ENCODE measurements at regions not wholly inside any gene's neighbourhood (a gene's known extent, or its start where the extent isn't known, plus 50 kb on each side); places are given as distances from the start of the nearest gene placed in this dataset.

- in situ Hi-C loops (cut with HindIII; ENCODE audit: extremely low pct_ligation_motif_present, low pct_unique_long_range_greater_than_20kb): no loop called here
- Histone ChIP-seq H3K27ac (ENCODE audit: extremely low read length, insufficient read depth, low read length) (no peak overlapping the region), H3K9me3 (ENCODE audit: low read length) (no peaks in the 10 kb centered on the region), H3K36me3 (replicated peaks in 1 of 2; ENCODE audit: control insufficient read depth in 1 of 2, insufficient read depth in 2 of 2, low read length in 2 of 2) (no peaks in the 10 kb centered on the region), H3K4me3 (replicated peaks in 1 of 3; ENCODE audit: insufficient read depth in 1 of 3, low read depth in 2 of 3, low read length in 3 of 3) (no peak overlapping the region), H3K4me1 (ENCODE audit: insufficient read depth, low read length) (no peaks in the 10 kb centered on the region), H3K9ac (ENCODE audit: insufficient read depth, low read depth, low read length) (no peak overlapping the region), H4K20me1 (ENCODE audit: insufficient read depth, low read length) (no peaks in the 10 kb centered on the region), H3K79me2 (ENCODE audit: insufficient read depth, low read length) (no peaks in the 10 kb centered on the region), H3K4me2 (ENCODE audit: low read depth, low read length) (no peak overlapping the region), H3K27me3 (ENCODE audit: control insufficient read depth in 1 of 2, insufficient read depth in 2 of 2, low read length in 2 of 2) (no peaks in the 10 kb centered on the region), H2AFZ (ENCODE audit: low read length) (no peak overlapping the region)
- DNase-seq (ENCODE audit: low spot score): no peak
- no peak for ATAC-seq
- ChIA-PET CTCF (ENCODE audit: low intra/inter-chr PET ratio, low total read pairs) (no interaction called here), POLR2A (no interaction called here)
- 91% methylated on average over 11 of the region's 11 CpGs for WGBS (ENCODE audit: low lambda C conversion rate)
- no peak for FAIRE-seq
- intact Hi-C loops (cut with micrococcal nuclease; ENCODE audit: unreplicated experiment): no loop called here
- no TSS peak for BruUV-seq (replicated peaks)
- TF ChIP-seq, protein P1, sequence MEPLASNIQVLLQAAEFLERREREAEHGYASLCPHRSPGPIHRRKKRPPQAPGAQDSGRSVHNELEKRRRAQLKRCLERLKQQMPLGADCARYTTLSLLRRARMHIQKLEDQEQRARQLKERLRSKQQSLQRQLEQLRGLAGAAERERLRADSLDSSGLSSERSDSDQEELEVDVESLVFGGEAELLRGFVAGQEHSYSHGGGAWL (CRISPR knock-in tag; IDR thresholded peaks at IDR 0.05): no peak
- TF ChIP-seq NR2F2 (IDR thresholded peaks at IDR 0.05; ENCODE audit: borderline replicate concordance, low read depth): no peak
- TF ChIP-seq, protein P2, sequence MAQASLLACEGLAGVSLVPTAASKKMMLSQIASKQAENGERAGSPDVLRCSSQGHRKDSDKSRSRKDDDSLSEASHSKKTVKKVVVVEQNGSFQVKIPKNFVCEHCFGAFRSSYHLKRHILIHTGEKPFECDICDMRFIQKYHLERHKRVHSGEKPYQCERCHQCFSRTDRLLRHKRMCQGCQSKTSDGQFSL (CRISPR knock-in tag; IDR thresholded peaks at IDR 0.05): no peak
- no peak for TF ChIP-seq ZBTB44 (CRISPR knock-in tag; IDR thresholded peaks at IDR 0.05)
- TF ChIP-seq, protein P3, sequence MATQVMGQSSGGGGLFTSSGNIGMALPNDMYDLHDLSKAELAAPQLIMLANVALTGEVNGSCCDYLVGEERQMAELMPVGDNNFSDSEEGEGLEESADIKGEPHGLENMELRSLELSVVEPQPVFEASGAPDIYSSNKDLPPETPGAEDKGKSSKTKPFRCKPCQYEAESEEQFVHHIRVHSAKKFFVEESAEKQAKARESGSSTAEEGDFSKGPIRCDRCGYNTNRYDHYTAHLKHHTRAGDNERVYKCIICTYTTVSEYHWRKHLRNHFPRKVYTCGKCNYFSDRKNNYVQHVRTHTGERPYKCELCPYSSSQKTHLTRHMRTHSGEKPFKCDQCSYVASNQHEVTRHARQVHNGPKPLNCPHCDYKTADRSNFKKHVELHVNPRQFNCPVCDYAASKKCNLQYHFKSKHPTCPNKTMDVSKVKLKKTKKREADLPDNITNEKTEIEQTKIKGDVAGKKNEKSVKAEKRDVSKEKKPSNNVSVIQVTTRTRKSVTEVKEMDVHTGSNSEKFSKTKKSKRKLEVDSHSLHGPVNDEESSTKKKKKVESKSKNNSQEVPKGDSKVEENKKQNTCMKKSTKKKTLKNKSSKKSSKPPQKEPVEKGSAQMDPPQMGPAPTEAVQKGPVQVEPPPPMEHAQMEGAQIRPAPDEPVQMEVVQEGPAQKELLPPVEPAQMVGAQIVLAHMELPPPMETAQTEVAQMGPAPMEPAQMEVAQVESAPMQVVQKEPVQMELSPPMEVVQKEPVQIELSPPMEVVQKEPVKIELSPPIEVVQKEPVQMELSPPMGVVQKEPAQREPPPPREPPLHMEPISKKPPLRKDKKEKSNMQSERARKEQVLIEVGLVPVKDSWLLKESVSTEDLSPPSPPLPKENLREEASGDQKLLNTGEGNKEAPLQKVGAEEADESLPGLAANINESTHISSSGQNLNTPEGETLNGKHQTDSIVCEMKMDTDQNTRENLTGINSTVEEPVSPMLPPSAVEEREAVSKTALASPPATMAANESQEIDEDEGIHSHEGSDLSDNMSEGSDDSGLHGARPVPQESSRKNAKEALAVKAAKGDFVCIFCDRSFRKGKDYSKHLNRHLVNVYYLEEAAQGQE (IDR thresholded peaks at IDR 0.05; ENCODE audit: borderline replicate concordance in 1 of 2, low read depth in 1 of 2, low read length in 2 of 2): no peak
- no peak for TF ChIP-seq ZNF629 (CRISPR knock-in tag; conservative IDR thresholded peaks at IDR 0.05)
- TF ChIP-seq, protein P4, sequence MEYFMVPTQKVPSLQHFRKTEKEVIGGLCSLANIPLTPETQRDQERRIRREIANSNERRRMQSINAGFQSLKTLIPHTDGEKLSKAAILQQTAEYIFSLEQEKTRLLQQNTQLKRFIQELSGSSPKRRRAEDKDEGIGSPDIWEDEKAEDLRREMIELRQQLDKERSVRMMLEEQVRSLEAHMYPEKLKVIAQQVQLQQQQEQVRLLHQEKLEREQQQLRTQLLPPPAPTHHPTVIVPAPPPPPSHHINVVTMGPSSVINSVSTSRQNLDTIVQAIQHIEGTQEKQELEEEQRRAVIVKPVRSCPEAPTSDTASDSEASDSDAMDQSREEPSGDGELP (IDR thresholded peaks at IDR 0.05; ENCODE audit: borderline replicate concordance, low read depth): no peak
- TF ChIP-seq GFI1 (CRISPR knock-in tag; IDR thresholded peaks at IDR 0.05; ENCODE audit: borderline replicate concordance): no peak
- TF ChIP-seq, protein P5, sequence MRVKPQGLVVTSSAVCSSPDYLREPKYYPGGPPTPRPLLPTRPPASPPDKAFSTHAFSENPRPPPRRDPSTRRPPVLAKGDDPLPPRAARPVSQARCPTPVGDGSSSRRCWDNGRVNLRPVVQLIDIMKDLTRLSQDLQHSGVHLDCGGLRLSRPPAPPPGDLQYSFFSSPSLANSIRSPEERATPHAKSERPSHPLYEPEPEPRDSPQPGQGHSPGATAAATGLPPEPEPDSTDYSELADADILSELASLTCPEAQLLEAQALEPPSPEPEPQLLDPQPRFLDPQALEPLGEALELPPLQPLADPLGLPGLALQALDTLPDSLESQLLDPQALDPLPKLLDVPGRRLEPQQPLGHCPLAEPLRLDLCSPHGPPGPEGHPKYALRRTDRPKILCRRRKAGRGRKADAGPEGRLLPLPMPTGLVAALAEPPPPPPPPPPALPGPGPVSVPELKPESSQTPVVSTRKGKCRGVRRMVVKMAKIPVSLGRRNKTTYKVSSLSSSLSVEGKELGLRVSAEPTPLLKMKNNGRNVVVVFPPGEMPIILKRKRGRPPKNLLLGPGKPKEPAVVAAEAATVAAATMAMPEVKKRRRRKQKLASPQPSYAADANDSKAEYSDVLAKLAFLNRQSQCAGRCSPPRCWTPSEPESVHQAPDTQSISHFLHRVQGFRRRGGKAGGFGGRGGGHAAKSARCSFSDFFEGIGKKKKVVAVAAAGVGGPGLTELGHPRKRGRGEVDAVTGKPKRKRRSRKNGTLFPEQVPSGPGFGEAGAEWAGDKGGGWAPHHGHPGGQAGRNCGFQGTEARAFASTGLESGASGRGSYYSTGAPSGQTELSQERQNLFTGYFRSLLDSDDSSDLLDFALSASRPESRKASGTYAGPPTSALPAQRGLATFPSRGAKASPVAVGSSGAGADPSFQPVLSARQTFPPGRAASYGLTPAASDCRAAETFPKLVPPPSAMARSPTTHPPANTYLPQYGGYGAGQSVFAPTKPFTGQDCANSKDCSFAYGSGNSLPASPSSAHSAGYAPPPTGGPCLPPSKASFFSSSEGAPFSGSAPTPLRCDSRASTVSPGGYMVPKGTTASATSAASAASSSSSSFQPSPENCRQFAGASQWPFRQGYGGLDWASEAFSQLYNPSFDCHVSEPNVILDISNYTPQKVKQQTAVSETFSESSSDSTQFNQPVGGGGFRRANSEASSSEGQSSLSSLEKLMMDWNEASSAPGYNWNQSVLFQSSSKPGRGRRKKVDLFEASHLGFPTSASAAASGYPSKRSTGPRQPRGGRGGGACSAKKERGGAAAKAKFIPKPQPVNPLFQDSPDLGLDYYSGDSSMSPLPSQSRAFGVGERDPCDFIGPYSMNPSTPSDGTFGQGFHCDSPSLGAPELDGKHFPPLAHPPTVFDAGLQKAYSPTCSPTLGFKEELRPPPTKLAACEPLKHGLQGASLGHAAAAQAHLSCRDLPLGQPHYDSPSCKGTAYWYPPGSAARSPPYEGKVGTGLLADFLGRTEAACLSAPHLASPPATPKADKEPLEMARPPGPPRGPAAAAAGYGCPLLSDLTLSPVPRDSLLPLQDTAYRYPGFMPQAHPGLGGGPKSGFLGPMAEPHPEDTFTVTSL (CRISPR knock-in tag; IDR thresholded peaks at IDR 0.05; ENCODE audit: borderline replicate concordance): no peak
These were observed 210.0 kb upstream of the STK26 start for GRCh38 chrX:131812847-131813825.

All from HepG2 (cell line).